ENCODE measurements at regions not wholly inside any gene's neighbourhood (a gene's known extent, or its start where the extent isn't known, plus 50 kb on each side); places are given as distances from the start of the nearest gene placed in this dataset.
A peak's percentile ranks its signal among the peaks of the same experiment; 100 is the strongest.

DNA sequence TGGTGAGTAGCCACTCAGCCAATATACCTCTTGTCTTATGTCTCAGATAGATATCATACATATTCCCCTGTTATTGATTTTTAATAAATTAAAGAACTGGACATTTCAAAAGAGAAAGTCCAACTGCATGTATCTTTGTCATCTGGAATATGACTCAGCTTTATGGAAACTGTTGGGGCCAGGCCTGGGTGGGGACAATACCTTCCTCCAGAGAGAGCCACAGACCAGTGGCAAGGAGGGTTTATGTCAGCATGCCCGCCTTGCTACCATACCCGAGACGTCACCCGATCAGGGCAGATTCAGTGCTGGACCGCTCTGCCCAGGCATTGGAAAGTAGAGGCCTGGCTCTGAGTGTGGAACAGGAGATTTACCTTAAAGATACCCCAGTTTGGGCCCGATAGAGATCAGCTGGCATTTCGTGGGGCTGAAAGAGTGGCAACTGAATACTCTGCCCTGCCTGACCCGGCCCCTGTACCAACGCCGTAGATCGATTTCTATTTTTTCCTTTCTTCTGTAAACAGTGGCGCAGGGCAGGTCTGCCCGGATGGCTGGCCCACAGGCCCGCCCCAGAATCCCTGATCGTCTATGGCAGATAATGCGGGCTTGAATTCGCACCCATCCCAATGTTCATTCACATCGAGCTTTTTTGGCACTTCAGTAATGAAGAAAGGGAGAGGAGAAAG is 158.6 kb downstream of the SALL1 start:
- peak in 1 of 14 donors; percentile 14 for DNase-seq

DNA sequence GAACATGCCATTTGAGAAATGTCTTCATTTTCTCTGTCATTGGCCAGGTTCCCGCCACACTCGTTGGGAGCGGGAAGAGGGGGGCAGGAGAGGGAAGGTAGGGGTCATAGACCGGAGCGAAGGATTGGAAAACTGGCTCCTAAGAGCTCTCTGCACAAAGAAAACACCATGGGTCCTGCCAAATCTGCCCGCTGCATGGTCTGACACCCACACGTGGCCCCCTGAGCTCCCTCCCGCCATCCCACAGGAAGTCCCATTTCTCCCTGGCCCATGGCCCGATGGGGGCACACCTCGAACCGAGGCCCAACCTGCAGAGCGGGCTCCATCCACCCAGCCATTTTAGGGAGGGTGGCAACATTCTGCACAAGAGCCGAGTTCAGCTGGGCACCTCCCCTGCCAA is 159.6 kb downstream of the SALL1 start:
- no peak for DNase-seq

DNA sequence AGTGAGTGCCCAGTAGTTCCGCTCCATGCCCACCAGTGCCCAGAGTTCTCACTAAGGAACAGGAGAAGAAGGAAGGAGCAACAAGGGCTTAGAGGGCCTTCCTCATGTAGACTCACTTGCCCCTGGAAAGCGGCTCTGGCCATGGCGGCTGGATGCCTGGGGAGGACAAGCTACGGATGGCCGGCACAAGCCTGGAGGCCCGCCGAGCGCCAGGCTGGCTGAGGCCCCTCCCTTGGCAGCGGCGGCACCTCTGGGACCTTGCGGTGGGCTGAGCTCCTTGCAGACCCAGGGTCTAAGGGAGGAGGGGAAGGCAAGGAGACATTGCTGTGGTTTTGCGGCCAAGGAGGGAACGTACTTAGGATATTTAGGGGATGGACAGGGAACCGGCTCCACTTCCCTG is 160.1 kb downstream of the SALL1 start:
- no peak for DNase-seq

DNA sequence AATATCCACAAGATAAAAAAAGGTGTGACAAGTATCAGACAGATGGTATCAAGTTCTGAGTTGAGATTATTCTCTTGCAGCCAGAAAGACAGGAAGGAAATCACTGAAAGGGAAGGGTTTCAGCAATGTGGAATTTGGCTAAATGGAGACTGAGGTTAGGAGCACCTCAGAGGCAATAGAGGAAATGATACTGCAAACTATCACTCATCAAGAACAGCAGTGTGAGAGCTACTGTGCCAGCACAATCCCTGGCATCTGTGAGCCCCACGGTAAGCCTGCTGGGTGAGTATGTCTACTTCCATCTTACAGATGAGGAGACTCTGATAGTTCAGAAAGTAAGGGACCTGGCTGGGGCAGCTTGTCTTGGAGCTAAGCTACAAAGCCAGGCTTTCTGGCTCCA is 162.0 kb downstream of the SALL1 start:
- DNase-seq: no peak

DNA sequence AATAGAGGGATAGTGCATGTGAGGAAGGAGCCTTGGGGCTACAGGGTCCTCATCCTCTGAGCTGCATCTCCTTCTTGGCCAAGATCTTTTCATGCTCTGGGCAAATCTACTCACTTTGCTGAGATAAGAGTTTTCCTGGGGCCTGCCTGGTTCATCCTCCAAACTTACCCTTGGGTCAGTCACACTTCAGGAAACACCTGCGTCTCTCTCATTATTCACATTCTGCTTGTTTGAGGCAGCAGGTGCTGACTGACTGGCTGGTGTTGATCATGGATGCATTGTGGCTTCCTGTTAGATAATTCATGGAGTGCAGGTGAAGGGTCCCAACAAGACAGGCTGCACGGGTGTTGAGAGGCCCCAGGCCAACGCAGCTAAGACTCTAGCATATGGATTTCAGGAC is 162.6 kb downstream of the SALL1 start:
- no peak for DNase-seq

DNA sequence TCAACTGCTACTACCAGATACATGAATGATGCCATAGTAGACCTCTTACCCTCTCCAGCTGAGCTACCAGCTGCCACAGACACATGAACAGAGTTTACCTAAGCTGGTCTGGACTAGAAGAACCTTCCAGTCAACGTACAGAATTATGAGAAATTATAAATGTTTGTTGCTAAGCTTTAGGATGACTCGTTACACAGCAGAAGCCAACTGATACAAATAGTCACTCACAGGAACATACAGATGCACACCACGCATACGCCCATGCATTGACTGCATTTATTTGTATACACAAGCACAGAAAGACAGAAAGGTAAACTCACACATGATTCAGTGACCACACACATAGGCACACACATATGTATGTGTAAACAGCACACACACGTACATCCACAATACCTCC is 164.6 kb downstream of the SALL1 start:
- no peak for DNase-seq

DNA sequence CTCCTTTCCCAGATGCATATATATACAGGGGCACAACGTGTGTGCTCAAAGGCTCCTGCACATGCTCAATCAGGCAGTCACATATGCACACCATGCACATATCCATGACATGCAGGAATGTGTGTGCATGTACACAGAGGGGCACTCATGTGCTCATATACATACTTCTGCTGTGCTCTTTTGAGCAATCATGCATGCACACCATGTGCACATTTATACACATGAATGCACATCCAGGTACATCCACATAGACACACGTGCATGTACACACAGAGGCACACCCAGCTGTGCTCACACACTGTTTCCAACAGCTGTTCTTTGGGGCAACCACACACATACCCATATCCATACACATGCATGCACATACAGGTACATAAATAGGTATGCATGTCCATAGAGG is 165.3 kb downstream of the SALL1 start:
- DNase-seq: no peak

DNA sequence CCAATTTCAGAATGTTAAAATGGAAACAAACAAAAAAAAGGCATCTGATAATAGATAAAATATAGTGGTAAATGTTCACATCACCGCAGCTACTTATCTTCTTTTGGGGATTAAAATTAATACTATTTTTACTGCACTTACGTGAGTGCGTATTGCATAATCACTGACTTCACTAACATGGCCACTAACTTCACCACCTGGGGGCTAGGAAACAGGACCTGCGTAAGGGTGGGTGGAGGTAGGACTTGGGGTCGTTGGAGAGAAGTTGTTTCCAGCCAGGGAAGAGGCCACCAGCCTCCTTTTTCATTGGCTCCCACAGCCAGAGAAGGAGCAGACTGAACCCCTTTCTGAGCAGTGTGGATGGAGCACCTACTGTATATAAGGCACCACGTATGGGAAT is 166.4 kb downstream of the SALL1 start:
- no peak for DNase-seq

DNA sequence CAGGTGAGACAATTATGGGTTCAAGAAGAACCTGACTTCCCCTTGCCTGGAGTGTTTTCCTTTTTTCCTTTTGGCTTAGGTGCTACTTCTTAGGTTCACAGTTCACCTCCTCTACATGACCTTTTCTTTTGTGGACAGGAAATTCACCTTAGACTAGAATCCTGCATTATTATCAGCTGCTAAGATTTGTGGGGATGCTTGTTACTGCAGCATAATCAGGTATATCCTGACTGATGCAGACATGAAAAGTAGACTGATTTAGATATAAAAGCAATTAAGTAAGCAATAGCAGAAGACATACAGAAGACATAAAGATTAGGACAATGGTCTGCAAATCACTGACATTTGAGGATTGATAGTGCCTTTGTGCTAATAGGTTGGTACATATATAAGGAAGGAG is 168.3 kb downstream of the SALL1 start:
- DNase-seq: no peak

DNA sequence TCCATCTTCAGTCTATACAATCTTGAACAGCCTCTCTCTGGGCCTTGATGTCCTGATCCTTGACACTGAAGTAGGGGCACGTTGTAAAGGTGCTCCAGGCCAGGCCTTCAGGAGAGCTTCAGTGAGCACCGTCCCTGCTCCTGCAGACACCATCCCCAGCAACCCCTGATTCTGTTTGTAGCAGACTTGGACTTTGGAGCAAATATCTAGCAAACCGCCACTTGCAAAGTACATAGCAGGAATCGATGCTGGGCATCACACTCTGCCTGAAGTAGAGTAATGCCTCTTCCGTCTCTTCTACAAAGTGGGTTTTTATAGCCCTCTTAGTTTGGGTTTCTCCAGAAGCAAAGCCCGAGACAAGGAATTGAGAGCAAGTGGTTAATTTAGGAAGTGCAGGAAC is 169.1 kb downstream of the SALL1 start:
- DNase-seq: no peak

DNA sequence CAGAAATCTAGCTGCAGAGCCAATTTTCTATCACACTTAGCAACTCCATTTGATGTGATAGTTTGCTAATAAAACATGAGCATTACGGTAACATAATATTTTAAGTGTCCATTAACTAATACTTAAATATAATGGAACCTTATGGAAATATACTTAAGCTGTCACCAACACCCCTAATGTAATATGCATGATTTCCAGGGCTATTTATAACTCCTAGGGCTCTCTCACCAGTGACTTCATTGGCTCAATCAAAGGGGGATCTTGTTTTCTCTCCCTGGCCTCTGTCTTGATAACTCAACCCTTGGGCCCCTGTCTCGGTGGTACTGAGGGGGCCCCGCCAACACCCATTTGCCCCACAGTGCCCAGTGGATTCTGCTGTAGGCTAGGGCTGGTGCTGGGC is 170.4 kb downstream of the SALL1 start:
- no peak for DNase-seq

DNA sequence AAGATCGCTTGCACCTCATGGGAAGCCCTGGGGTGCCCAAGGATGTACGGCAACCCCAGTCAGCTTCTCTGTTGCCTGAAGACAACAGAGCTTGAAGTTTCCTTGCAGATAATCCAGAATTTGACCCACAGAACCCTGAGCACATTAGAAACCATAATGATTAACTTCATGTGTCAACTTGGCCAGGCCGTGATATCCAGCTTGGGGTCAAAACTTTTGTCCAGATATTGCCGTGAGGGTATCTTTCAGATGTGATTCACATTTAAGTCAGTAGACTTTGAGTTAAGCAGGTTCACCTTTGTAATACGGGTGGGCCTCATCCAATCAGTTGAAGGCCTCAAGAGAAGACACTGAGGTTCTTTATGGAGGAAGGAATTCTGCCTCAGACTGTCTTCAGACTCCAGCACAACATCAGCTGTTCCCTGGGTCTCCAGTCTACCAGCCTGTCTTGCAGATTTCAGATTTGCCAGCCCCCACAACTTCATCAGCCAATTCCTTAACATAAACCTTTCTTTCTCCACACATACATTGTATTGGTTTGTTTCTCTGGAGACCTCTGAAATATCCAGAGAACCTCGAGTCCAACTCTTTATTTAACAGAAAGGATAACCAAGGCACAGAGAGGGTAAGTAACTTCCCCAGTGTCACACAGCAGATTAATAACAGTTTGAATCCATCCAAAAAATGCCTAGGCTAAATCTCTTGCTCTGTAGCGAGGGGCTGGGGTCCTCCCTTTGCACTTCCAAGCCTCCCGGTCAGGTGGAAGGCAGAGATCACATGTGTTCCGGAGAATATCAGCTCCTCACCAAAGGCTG is 171.1 kb downstream of the SALL1 start:
- DNase-seq: no peak

DNA sequence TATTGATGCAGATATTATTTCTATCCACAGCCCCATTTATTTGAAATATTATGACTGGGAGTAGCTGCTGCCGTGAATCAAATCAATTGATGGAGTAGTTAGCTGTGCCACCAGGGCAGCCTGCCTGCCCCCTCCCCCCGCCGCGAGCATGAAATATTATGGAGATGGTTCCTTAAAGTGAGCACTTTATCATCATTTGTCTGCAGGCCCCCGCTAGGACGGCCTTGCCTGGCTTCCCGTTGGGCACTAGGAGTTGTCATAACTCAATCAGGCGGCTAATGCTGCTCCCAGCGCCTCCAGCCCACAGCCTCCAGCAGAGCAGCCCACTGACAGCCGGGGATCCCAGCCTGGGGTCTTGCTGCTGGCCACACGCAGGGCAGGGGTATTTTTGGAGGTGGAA is 173.9 kb downstream of the SALL1 start:
- no peak for DNase-seq

DNA sequence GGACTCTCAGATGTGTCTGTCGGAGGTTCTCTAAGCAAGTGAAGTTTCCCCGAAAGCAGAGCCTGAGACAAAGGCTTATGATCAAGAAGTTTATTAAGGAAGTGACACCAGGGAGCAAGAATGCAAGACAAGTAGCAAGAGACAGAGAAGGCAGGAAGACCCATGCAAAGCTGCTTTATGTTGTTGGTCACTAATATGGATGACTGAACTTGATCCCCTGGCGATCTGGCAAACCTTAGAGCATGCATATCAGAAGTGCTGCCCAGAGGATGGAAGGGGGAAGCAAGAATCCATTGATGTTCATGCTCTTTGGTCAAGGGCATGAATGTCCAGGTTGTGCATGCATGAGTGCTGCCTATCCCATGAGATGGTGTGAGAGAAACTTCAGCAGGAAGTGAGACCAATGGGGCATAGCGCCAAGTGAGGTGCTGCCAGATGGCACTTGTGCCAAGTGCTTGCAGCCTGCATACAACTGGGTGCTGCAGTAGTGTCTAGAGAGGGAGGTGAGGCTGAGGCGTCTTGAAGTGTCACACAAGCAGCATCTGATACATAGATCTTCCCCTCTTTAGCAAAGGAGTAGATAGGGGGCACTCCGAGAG is 176.5 kb downstream of the SALL1 start:
- no peak for DNase-seq

DNA sequence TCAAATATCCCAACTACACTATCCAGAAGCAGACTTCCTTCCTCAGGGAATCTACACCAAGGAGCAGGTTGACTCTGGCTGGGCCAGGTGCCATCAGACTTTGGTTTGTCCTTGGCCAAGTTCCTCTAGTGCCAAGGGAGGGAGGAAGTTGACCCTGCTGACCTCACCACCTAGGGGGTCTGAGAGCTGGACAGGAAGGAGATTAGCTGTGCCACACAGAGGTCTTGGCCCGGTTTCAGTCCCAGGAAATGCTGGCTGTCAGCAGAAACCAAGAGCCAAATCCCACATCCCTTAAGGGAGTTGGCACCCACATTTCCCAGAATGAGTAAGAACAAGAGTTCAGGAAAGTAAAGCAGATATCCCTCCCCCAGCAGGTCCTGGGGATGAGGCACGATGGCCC is 178.2 kb downstream of the SALL1 start:
- DNase-seq: peak in 1 of 14 donors; percentile 16

DNA sequence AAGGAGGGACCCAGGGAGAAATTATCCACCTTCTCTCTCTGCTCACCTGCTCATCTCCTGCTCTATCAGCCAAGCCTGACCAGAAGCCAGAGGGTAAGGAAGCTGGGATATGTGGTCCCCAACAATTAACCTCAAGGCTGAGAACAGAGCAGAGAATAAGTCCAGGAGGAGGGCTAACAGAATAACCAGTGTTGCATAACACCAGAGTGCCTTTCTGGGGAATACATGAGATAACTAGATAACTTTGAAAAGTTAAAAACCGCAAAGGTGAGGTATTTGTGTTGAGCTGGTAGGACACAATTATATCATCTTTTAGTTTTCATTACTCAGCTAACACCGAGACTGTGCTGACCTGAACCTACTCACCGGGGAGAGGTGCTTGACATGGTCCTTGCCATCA is 180.8 kb downstream of the SALL1 start:
- DNase-seq: no peak

DNA sequence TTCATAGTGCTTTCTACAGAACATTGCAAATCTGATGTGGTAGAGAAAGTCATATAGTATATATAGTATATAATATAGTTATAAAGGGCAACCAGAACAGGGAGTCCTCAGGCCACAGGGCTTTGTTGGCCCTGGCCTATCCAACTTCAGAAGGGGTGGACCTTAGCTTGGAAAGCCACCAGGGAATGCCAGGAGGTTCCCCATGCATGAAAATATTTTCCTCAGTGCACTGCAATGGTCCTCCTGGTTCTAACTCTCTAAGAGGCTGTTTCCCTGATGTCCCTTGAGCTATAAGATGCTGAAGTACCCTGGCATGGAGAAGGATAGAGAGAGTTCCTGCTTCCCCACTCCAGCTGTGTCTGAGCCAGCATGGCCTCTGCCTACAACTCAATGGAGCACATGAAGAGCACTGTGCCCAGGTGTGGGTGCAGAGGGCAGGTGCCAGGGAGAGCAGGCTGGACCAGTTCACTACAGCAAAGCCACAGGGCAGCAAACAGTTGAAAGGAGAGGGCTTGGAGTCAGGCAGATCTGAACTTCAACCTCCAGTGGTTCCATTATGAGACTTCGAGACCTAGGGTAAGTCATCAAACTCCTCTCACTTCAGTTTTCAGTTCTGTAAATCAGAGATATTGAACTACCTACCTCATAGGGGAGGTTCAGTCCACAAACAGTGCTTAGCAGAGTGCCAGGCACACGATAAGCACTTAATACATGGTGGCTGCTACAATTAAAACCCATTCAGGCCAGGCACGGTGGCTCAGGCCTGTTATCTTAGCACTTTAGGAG is 183.1 kb downstream of the SALL1 start:
- DNase-seq: no peak

DNA sequence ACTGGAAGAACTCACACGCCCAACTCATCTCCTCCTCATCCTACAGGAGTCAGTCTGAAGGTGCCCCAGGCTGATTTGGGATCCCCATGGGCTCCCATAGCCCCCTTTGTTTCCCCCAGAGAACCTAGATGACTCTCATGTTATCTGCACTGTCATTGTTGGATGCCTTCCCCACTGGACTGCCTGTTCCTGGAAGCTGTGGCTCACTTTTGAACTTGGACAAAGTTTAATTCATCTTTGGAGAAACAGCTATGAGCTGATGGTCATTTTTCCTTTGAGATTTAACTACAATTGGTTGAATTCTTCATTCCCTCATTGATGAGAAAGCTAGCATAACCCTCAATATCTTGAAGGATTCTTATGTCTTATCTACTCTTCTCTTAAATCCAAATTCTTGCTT is 186.6 kb downstream of the SALL1 start:
- no peak for DNase-seq

DNA sequence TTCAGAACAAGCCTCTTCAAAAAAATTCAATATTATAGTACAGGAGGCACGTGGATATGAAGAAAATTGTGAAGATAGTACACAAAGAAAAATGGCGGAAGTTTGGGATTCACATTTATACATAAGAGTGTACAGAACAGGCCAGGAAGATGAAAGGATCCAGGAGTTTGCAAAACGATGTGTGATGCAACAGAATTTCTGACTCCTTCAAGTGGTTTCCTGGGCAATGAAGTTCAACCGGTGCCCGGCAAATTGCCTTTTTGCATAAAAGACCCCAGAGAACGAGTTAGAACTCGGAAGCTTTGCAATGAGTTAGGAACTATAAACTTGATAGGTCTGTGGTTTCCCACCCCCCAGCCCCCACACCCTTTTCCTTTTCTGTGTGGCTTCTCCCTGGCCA is 189.1 kb downstream of the SALL1 start:
- no peak for DNase-seq

DNA sequence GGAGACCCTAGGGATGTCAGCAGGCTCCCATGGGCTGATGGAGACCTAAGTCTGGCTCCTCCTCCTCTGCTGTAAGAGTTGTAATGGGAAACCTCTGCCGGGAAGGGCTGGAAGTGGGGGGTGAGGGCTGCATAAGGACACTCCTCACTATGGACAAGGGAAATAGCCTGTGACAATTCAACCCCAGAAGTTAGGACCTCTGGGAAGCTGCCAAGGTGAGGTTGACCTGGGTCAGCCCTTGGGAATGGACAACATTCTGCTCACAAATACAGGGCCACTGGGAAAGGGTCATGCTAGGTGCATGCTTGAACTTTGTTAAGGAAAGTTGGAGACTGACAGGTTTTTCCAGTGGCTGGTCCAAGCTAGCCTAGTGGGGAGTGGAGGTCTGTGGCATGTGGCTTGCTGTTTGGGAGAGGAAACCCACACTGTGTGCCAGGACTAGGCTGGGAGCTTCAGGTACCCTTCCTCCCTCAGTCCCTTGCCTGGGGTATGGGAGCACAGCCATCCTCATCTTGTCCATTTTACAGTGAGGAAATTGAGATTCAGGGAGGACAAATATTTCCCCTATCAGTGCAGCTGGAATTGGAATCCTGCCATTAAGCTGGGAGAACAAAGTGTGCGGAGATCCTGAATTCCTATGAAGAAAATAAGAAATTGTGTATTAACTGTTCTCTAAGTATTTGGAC is 190.4 kb downstream of the SALL1 start:
- DNase-seq: no peak

DNA sequence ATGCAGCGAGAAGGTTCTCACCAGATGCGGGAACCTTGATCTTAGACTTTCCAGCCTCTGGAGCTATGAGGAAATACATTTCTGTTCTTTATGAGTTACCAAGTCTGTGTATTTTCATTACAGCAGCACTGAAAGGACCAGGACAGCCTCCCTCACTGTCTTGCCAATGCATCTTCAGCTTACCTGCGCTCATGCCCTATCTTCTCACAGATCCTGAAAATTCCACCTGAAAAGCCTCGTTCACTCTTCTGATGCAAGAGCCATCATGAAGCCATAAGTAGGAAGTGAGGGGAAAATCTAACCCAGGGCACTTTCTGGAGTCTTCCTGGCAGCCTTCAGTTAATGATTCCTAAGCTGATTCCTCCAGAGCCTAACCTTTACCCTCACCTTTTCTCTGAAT is 194.0 kb downstream of the SALL1 start:
- no peak for DNase-seq

DNA sequence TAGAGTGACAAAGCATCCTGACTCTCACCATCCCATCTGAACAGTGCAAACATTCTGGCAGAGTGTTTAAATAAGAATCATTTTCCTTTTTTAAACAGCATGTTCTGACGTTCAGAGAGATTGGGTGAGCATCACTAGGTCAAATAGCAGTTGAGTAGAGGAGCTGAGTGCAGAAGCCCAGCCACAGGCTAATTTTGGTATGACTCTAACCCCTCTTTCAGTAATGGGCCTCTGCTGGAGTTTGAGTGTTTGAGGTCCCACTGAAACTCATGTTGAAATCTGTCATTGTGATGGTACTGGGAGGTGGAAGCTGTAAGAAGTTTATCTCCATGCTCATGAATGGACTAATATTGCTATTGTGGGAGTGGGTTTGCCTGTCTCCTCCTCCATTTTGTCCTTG is 194.4 kb downstream of the SALL1 start:
- no peak for DNase-seq

DNA sequence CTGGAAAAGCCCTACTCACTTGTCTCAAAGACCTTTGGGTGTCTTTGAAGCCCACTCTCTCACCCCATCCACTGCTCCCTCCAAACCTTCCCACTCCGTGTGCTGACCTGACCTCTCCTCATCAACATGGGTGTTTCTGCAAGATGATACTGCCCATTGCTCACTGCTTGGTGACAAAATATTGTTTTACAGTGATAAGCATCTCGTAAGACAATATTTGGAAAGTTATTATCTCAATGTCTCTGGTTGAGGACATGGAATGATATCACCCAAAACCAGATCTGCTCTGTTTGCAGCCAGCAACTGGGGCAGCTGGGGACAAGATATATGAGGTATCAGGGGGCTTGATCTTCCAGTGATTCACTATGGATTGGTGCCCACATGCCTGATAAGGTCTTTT is 195.8 kb downstream of the SALL1 start:
- no peak for DNase-seq

All from C1 segment of cervical spinal cord (tissue), 14 donors.